ENCODE measurements at regions not wholly inside any gene's neighbourhood (a gene's known extent, or its start where the extent isn't known, plus 50 kb on each side); places are given as distances from the start of the nearest gene placed in this dataset.

- Histone ChIP-seq H2AFZ (replicated peaks) (no peak overlapping the region), H3K9ac (no peak overlapping the region), H3K36me3 (no peaks in the 10 kb centered on the region), H3K4me2 (no peak overlapping the region), H3K27ac (no peak overlapping the region), H3K4me3 (no peak overlapping the region), H3F3A (ENCODE audit: low read depth) (no peaks in the 10 kb centered on the region), H3K4me1 (no peaks in the 10 kb centered on the region), H3K79me2 (ENCODE audit: low read depth) (no peaks in the 10 kb centered on the region), H4K20me1 (ENCODE audit: low read depth) (no peaks in the 10 kb centered on the region), H3K27me3 (no peaks in the 10 kb centered on the region), H3K9me3 (ENCODE audit: low read depth) (no peaks in the 10 kb centered on the region)
- H3K27me3 Mint-ChIP-seq (ENCODE audit: insufficient read depth, low read depth): peaks cover 2% of the 10 kb centered on the region
- no peak overlapping the region for H3K27ac Mint-ChIP-seq
- H3K4me3 Mint-ChIP-seq: no peak overlapping the region
- TF ChIP-seq EZH2phosphoT487 (IDR thresholded peaks at IDR 0.05): no peak
- TF ChIP-seq CTCF (IDR thresholded peaks at IDR 0.05): no peak
- TF ChIP-seq EZH2 (IDR thresholded peaks at IDR 0.05): no peak
- H3K4me1 Mint-ChIP-seq: peaks cover 8% of the 10 kb centered on the region
- H3K36me3 Mint-ChIP-seq: peaks cover 2% of the 10 kb centered on the region
- H3K9me3 Mint-ChIP-seq: peaks cover 3% of the 10 kb centered on the region
- DNase-seq (ENCODE audit: low spot score): no peak
Observed at GRCh38 chr12:124174451-124175348, 120.2 kb upstream of the RFLNA start.

GRCh38 chr12:124175704-124176103, 119.2 kb upstream of the RFLNA start:
- Histone ChIP-seq H3K9me3 (ENCODE audit: low read depth) (no peaks in the 10 kb centered on the region), H3K36me3 (no peaks in the 10 kb centered on the region), H3K4me1 (no peaks in the 10 kb centered on the region), H3K4me3 (no peak overlapping the region), H3K4me2 (no peak overlapping the region), H3F3A (ENCODE audit: low read depth) (no peaks in the 10 kb centered on the region), H3K79me2 (ENCODE audit: low read depth) (no peaks in the 10 kb centered on the region), H3K27ac (no peak overlapping the region), H3K9ac (no peak overlapping the region), H2AFZ (replicated peaks) (no peak overlapping the region), H3K27me3 (no peaks in the 10 kb centered on the region), H4K20me1 (ENCODE audit: low read depth) (no peaks in the 10 kb centered on the region)
- no peak overlapping the region for H3K27ac Mint-ChIP-seq
- peaks cover 3% of the 10 kb centered on the region for H3K9me3 Mint-ChIP-seq
- H3K4me1 Mint-ChIP-seq: peaks cover 9% of the 10 kb centered on the region
- DNase-seq (ENCODE audit: low spot score): no peak
- peaks cover 2% of the 10 kb centered on the region for H3K27me3 Mint-ChIP-seq (ENCODE audit: insufficient read depth, low read depth)
- peaks cover 2% of the 10 kb centered on the region for H3K36me3 Mint-ChIP-seq
- no peak overlapping the region for H3K4me3 Mint-ChIP-seq
- TF ChIP-seq EZH2phosphoT487 (IDR thresholded peaks at IDR 0.05): no peak
- TF ChIP-seq EZH2 (IDR thresholded peaks at IDR 0.05): no peak
- no peak for TF ChIP-seq CTCF (IDR thresholded peaks at IDR 0.05)

DNA sequence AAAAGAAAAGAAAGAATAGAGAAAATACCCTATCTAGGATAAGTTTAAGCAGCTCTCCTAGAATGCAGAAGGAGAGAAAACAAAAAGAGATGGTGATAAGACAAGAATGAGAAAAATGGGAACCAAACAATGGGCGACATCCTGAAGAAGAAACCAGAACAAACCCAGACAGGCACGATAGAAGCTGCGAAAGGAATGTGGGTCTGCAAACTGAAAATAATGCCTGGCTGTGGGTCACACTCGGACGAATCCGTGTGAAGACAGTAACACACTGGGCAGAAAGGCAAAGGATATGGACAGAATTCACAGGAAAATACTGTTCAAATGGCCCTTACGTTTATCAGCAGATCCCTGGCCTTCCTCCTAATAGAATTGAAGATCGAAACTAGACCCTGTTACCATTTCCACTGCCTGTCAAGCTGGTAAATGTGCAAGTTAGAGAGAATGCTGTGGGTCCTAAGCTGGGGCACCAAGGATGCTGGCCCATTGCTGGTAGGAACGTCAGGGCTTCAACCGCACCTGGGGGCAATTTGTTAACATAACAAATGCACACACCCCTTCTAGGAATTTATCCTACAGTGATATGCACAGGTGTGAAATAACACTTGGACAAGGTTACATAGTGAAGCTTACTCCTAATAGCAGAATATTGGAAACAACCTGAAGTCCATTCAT, 117.5 kb upstream of the RFLNA start:
- H3K4me3 ChIP-seq: no peak overlapping the region

More for the DNA sequence above, 117.5 kb upstream of the RFLNA start:
- Histone ChIP-seq H3K79me2 (ENCODE audit: low read depth) (no peaks in the 10 kb centered on the region), H3K36me3 (no peaks in the 10 kb centered on the region), H3K4me2 (no peak overlapping the region), H3K9me3 (ENCODE audit: low read depth) (no peaks in the 10 kb centered on the region), H3K27ac (no peak overlapping the region), H3F3A (ENCODE audit: low read depth) (no peaks in the 10 kb centered on the region), H3K9ac (no peak overlapping the region), H3K4me1 (peaks cover 3% of the 10 kb centered on the region), H2AFZ (replicated peaks) (no peak overlapping the region), H3K27me3 (no peaks in the 10 kb centered on the region), H4K20me1 (ENCODE audit: low read depth) (no peaks in the 10 kb centered on the region)
- no peak for DNase-seq (ENCODE audit: low spot score)
- no peak overlapping the region for H3K27ac Mint-ChIP-seq
- no peak for TF ChIP-seq CTCF (IDR thresholded peaks at IDR 0.05)
- no peak for TF ChIP-seq EZH2 (IDR thresholded peaks at IDR 0.05)
- TF ChIP-seq EZH2phosphoT487 (IDR thresholded peaks at IDR 0.05): no peak
- peaks cover 3% of the 10 kb centered on the region for H3K9me3 Mint-ChIP-seq
- peaks cover 2% of the 10 kb centered on the region for H3K27me3 Mint-ChIP-seq (ENCODE audit: insufficient read depth, low read depth)
- H3K4me3 Mint-ChIP-seq: no peak overlapping the region
- H3K36me3 Mint-ChIP-seq: peaks cover 2% of the 10 kb centered on the region
- H3K4me1 Mint-ChIP-seq: peaks cover 11% of the 10 kb centered on the region

Data from neural progenitor cell (in vitro differentiated cells).